ENCODE measurements at regions not wholly inside any gene's neighbourhood (a gene's known extent, or its start where the extent isn't known, plus 50 kb on each side); places are given as distances from the start of the nearest gene placed in this dataset.
A peak's percentile ranks its signal among the peaks of the same experiment; 100 is the strongest.

DNA sequence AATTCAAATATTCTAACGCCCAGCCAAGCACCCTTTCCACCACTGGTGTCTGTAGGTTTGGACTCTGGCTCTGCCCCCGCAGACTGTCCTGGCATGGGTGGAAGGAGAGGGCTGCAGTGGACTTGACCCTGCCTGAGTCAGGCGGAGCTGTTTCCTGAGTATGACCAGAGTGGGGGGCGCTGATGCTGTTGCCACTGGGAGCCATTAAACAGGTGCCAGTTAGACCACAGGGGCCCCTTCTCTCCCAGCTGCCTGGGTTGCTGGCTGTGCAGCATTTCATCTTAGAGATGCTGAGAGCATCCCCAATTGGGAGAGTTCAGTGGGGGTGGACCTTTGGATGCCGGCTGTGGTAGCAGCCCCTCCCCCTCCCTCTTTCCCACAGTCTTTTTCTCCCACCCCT lies 539.5 kb downstream of the MATN1 start:
- no peak for ATAC-seq
- TF ChIP-seq ISL1 (CRISPR knock-in tag; IDR thresholded peaks at IDR 0.05) (no peak), ZFP30 (CRISPR knock-in tag; IDR thresholded peaks at IDR 0.05) (no peak), ZFP3 (CRISPR knock-in tag; IDR thresholded peaks at IDR 0.05) (no peak), ESRRG (CRISPR knock-in tag; IDR thresholded peaks at IDR 0.05) (no peak), BACH2 (CRISPR knock-in tag; IDR thresholded peaks at IDR 0.05; ENCODE audit: borderline replicate concordance) (no peak), GLIS3 (CRISPR knock-in tag; IDR thresholded peaks at IDR 0.05) (no peak), ZNF70 (CRISPR knock-in tag; IDR thresholded peaks at IDR 0.05) (no peak), ZNF565 (CRISPR knock-in tag; conservative IDR thresholded peaks at IDR 0.05; ENCODE audit: low read depth) (no peak), TCF4 (CRISPR knock-in tag; IDR thresholded peaks at IDR 0.05; ENCODE audit: borderline replicate concordance) (no peak), OSR1 (CRISPR knock-in tag; IDR thresholded peaks at IDR 0.05) (no peak), PPARA (CRISPR knock-in tag; IDR thresholded peaks at IDR 0.05; ENCODE audit: borderline replicate concordance) (no peak)
- TF ChIP-seq, protein P1, sequence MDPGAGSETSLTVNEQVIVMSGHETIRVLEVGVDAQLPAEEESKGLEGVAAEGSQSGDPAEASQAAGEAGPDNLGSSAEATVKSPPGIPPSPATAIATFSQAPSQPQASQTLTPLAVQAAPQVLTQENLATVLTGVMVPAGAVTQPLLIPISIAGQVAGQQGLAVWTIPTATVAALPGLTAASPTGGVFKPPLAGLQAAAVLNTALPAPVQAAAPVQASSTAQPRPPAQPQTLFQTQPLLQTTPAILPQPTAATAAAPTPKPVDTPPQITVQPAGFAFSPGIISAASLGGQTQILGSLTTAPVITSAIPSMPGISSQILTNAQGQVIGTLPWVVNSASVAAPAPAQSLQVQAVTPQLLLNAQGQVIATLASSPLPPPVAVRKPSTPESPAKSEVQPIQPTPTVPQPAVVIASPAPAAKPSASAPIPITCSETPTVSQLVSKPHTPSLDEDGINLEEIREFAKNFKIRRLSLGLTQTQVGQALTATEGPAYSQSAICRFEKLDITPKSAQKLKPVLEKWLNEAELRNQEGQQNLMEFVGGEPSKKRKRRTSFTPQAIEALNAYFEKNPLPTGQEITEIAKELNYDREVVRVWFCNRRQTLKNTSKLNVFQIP (CRISPR knock-in tag; IDR thresholded peaks at IDR 0.05; ENCODE audit: borderline replicate concordance, low read depth): no peak
- TF ChIP-seq, protein P2, sequence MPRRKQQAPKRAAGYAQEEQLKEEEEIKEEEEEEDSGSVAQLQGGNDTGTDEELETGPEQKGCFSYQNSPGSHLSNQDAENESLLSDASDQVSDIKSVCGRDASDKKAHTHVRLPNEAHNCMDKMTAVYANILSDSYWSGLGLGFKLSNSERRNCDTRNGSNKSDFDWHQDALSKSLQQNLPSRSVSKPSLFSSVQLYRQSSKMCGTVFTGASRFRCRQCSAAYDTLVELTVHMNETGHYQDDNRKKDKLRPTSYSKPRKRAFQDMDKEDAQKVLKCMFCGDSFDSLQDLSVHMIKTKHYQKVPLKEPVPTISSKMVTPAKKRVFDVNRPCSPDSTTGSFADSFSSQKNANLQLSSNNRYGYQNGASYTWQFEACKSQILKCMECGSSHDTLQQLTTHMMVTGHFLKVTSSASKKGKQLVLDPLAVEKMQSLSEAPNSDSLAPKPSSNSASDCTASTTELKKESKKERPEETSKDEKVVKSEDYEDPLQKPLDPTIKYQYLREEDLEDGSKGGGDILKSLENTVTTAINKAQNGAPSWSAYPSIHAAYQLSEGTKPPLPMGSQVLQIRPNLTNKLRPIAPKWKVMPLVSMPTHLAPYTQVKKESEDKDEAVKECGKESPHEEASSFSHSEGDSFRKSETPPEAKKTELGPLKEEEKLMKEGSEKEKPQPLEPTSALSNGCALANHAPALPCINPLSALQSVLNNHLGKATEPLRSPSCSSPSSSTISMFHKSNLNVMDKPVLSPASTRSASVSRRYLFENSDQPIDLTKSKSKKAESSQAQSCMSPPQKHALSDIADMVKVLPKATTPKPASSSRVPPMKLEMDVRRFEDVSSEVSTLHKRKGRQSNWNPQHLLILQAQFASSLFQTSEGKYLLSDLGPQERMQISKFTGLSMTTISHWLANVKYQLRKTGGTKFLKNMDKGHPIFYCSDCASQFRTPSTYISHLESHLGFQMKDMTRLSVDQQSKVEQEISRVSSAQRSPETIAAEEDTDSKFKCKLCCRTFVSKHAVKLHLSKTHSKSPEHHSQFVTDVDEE (CRISPR knock-in tag; IDR thresholded peaks at IDR 0.05): no peak
- TF ChIP-seq, protein P3, sequence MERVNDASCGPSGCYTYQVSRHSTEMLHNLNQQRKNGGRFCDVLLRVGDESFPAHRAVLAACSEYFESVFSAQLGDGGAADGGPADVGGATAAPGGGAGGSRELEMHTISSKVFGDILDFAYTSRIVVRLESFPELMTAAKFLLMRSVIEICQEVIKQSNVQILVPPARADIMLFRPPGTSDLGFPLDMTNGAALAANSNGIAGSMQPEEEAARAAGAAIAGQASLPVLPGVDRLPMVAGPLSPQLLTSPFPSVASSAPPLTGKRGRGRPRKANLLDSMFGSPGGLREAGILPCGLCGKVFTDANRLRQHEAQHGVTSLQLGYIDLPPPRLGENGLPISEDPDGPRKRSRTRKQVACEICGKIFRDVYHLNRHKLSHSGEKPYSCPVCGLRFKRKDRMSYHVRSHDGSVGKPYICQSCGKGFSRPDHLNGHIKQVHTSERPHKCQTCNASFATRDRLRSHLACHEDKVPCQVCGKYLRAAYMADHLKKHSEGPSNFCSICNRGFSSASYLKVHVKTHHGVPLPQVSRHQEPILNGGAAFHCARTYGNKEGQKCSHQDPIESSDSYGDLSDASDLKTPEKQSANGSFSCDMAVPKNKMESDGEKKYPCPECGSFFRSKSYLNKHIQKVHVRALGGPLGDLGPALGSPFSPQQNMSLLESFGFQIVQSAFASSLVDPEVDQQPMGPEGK (CRISPR knock-in tag; IDR thresholded peaks at IDR 0.05; ENCODE audit: borderline replicate concordance): no peak
- TF ChIP-seq, protein P4, sequence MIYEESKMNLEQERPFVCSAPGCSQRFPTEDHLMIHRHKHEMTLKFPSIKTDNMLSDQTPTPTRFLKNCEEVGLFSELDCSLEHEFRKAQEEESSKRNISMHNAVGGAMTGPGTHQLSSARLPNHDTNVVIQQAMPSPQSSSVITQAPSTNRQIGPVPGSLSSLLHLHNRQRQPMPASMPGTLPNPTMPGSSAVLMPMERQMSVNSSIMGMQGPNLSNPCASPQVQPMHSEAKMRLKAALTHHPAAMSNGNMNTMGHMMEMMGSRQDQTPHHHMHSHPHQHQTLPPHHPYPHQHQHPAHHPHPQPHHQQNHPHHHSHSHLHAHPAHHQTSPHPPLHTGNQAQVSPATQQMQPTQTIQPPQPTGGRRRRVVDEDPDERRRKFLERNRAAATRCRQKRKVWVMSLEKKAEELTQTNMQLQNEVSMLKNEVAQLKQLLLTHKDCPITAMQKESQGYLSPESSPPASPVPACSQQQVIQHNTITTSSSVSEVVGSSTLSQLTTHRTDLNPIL (CRISPR knock-in tag; IDR thresholded peaks at IDR 0.05; ENCODE audit: low read depth): no peak

DNA sequence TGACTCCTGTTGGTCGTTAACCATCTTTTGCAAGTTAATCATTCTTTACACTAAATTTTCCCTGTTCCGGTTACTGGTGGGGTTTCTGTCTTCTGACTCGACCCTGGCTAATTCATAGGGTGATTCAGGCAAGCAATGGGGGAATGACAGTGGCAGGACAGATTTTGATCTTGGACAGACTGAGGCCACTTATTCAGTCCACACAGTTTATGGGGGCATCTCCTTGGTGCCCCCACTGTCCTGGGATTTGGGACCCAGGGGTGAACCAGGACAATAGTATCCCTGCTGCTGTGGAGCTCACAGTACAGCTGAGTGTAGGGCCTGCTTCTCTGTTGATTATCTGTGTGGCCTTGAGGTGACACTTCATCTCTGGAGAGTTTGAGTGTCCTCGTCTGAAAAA lies 540.4 kb downstream of the MATN1 start:
- ATAC-seq: no peak
- no peak for TF ChIP-seq CSDC2 (CRISPR knock-in tag; IDR thresholded peaks at IDR 0.05)
- no peak for TF ChIP-seq ZFP3 (CRISPR knock-in tag; IDR thresholded peaks at IDR 0.05)
- TF ChIP-seq TOX (CRISPR knock-in tag; IDR thresholded peaks at IDR 0.05; ENCODE audit: borderline replicate concordance): no peak
- TF ChIP-seq ZC3H10 (CRISPR knock-in tag; IDR thresholded peaks at IDR 0.05): no peak
- TF ChIP-seq ARNTL (CRISPR knock-in tag; IDR thresholded peaks at IDR 0.05; ENCODE audit: borderline replicate concordance, low read depth): no peak
- no peak for TF ChIP-seq ZNF8 (CRISPR knock-in tag; IDR thresholded peaks at IDR 0.05)
- no peak for TF ChIP-seq OSR1 (CRISPR knock-in tag; IDR thresholded peaks at IDR 0.05)

DNA sequence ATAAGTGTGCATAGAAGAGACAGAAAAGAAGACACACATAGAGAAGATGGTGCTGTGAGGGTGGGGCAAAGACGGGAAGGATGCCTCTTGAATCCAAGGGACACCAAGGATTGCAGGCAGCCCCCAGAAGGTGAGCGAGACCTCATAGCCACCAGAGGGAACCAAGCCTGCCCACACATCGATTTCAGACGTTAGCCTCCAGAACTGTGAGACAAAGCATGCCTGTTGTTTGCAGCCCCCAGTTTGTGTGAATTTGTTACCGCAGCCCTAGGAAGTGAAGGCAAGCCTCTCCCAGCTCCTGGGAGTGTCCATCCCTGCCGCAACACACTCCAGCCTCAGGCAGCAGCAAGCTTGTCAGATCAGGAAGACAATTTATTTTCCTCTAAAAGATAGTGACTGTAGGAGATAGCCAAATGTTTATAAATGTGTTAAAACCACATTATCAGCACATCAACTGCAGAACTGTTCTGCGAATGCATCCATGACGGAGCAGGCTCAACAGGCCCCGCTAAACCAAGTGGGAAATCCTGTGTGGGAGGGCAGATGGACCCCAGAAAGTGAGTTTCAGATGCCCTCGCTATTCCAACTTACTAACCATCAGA lies 543.3 kb downstream of the MATN1 start:
- no peak for ATAC-seq
- TF ChIP-seq ESRRG (CRISPR knock-in tag; IDR thresholded peaks at IDR 0.05) (no peak), TCF4 (CRISPR knock-in tag; IDR thresholded peaks at IDR 0.05; ENCODE audit: borderline replicate concordance) (peak; percentile 50; the same call in 1 of the 2 replicates)
- TF ChIP-seq, protein P3 (CRISPR knock-in tag; IDR thresholded peaks at IDR 0.05; ENCODE audit: borderline replicate concordance): no peak
- TF ChIP-seq, protein P5, sequence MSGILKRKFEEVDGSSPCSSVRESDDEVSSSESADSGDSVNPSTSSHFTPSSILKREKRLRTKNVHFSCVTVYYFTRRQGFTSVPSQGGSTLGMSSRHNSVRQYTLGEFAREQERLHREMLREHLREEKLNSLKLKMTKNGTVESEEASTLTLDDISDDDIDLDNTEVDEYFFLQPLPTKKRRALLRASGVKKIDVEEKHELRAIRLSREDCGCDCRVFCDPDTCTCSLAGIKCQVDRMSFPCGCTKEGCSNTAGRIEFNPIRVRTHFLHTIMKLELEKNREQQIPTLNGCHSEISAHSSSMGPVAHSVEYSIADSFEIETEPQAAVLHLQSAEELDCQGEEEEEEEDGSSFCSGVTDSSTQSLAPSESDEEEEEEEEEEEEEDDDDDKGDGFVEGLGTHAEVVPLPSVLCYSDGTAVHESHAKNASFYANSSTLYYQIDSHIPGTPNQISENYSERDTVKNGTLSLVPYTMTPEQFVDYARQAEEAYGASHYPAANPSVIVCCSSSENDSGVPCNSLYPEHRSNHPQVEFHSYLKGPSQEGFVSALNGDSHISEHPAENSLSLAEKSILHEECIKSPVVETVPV (CRISPR knock-in tag; IDR thresholded peaks at IDR 0.05): no peak
